COLO668 (cell line): ENCODE measurements at regions not wholly inside any gene's neighbourhood (a gene's known extent, or its start where the extent isn't known, plus 50 kb on each side); places are given as distances from the start of the nearest gene placed in this dataset.

Experiments
- DNase-seq: peaks from one replicate; lab custom pipeline; 2025; ENCODE audit not compliant: unreplicated experiment; lab: John Stamatoyannopoulos, UW

GRCh38 chr15:46383978-46384377 is 749.1 kb downstream of the SQOR start:
- DNase-seq: no peak

DNA sequence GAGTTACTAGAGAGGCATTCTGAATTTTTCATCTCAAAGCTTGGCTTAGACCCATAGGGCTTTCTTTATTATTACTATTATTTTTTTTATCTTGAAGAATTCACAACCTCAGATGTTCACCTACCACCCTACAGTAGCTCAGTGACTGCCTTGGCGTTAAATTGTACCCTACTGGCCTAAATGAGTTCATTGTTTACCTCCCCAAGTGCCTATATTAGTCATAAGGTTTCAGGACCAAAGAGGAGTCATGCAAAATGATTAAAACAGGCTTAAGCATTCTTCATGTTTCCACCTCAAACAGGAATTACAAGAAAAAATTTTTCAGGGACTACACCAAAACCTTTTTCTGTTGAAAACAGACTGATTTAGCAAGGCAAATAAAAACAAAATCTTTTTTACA is 751.5 kb downstream of the SQOR start:
- DNase-seq: no peak

GRCh38 chr15:46389739-46390138 is 754.9 kb downstream of the SQOR start:
- DNase-seq: no peak

GRCh38 chr15:46394463-46394862 is 759.6 kb downstream of the SQOR start:
- no peak for DNase-seq

GRCh38 chr15:46408312-46408711 is 773.5 kb downstream of the SQOR start:
- no peak for DNase-seq

- no peak for DNase-seq
These were observed 775.0 kb downstream of the SQOR start for GRCh38 chr15:46409841-46410301.

GRCh38 chr15:46410705-46411104 is 775.9 kb downstream of the SQOR start:
- no peak for DNase-seq

- no peak for DNase-seq
These were observed 777.1 kb downstream of the SQOR start for GRCh38 chr15:46411900-46412299.

DNA sequence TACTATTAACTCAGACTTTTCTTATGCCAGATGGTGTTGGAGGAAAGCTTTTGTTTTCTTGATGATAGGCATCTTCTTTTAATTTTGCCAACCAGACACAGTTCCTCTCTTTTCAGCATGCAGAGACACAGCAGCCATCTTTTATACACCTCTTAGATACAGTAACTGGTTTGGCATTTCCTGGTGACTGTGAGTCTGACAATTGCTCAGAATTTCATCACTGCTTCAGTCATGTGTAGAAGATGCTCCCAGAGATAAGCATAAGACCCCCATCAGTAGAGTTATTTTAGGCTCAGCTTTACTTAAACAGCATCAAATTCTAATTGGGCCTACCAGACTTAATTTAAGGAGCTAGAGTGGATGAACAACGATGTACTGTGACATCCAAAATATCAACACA is 779.0 kb downstream of the SQOR start:
- DNase-seq: no peak

GRCh38 chr15:46416544-46416943 is 781.7 kb downstream of the SQOR start:
- no peak for DNase-seq

DNA sequence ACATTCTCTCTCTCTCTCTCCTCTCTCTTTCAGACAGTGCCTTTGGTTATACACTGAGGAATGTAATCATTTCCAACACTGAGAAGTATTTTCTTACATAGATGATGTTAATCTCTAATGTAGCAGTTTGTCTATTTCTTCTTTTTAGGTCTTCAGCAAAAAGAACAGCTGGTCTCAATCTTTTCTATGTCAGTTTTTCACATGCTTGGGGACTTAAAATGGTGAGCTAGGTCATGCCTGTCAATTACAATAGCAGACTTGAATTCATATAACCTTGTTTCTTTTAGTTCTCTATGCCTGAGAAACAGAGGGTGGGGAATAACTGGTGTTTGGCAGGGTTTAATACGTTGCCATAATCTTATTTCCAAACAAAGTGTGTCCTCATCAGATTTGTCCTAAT is 786.2 kb downstream of the SQOR start:
- no peak for DNase-seq

GRCh38 chr15:46441294-46442062 is 806.6 kb downstream of the SQOR start:
- DNase-seq: no peak

DNA sequence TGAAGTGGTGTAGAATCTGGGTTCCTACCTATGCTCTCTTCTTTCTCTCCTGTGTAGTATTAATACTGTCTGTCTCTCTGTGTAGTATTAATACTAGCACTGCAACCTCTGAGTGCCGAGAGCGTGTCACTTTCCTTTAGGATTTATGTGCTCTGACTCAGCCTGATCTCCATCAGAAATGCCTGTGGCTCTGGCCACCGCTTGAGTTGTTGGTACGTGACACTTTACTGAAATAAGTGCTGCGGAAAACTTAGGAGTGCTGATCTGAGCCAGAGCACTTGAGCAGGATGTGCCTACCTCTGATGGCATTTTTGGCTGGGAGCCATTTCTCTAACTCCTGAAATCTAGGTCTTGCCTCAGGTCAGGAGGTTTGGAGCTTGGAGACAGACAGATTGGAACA is 807.4 kb downstream of the SQOR start:
- no peak for DNase-seq

- no peak for DNase-seq
These were observed 808.2 kb downstream of the SQOR start for GRCh38 chr15:46442901-46443590.

DNA sequence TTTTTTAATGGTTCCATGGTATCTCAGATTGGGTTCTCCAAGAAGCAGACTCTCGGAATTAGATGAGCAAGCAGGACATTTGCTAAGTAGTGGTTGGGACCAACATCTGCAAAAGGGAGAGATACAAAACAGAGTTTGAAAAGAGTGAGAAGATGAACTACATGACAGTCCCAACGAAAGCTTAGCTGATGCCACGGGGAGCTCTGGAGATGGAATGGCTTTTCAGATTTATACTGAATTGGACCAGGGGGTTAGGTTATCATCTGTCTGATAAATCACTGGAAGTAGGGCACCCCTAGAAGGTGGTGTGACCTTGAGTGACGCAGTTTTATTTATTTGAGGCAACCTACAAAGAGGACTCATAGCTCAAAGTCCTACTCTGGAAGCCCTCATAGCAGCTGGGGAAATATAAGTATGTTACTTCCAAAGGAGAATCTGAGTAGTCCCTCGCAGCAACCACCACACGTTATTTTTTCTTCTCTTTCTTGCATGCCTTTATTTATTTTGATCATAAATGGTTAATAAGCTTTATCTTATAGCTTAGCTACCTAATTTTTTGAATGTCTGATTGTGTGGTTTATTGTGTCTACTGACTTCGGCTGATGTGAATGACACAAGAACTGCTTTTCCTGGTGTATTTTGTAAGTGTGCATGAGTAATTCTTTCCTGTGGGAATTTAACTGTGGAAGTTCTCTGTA is 815.4 kb downstream of the SQOR start:
- no peak for DNase-seq

- DNase-seq: no peak
These were observed 816.0 kb downstream of the SQOR start for GRCh38 chr15:46450810-46451182.

- no peak for DNase-seq
These were observed 817.5 kb downstream of the SQOR start for GRCh38 chr15:46452297-46452820.

DNA sequence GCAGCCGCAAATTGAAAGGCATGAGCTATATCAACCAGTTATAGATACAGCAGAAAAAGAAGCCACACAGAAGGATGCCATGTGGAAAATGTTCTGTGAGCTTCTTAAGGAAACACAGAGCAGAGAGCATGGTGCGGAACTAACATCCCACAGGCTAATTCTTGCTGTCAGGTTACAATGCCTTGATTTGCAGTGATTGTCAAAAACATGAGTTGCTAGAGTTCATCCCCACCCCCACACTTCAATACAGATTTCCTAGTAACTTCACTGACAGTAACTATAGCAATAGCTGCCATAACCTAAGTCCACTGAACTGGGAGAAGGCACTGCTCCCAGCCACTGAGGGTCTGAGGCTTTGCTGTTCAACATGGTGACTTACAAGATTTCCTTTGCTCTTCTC is 821.6 kb downstream of the SQOR start:
- DNase-seq: no peak

DNA sequence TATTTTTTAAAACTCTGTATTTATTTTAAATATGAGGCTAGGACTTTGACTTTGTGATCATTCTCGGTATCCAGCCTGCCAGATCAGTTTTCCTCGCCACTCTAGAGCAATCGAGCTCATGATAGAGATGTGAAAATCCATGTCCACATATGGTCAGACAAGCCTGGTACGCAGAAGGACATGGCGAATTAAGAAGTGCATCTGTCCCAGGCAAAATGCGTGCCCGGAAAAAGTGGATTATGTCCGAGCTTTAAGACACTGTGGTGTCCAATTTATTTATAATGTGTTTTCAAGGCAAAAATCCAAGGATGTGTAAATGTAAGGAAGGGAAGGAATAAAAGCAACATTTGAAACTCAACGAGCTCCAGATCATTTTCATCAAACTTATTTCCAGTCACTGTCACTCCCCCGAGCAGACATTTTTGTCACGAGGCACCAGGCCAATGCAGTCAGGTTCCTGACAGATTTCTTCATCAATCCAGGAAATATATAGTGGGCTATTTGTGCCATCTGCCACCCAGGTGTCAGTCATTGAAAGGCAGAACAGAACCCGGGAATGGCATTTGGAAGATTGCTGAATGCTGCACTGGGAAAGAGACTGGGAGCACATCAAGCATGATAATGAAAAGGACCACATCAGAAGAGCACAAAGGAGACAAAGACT is 825.7 kb downstream of the SQOR start:
- no peak for DNase-seq

DNA sequence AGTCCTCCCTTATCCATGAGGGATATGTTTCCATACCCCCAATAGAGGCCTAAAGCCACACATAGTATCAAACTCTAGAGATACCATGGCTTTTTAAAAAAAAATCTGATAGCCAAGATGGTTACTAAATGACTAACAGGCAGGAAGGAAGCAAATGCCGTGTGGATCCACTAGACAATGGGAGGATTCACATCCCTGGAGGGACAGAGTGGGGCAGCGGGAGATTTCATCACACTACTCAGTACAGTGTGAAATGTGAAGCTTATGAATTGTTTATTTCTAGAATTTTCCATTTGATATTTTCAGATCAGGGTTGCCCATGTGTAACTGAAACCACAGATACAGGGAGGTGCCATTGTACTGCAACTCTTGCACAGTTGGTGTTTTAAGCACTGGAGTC is 826.6 kb downstream of the SQOR start:
- DNase-seq: no peak

DNA sequence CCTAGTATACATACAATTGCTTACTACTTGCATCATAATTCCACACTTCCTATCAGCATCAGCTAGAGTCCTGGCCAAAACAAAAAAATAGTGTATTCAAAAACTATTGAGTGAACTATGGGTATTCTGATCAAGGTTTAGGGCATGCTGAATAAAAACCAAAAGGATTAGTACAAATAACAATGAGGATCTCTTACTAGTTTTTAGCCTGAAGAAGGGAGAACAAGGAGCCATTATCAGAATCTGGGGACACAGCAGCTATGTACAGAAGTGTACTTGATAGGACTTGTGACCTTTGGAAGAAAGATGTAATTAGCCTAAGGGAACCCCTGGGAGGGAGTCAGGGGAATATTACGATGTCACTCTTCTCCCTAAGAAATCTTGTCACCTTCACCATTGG is 832.2 kb downstream of the SQOR start:
- DNase-seq: no peak
